Fibroblast of skin of right quadriceps (primary cell): ENCODE measurements at regions not wholly inside any gene's neighbourhood (a gene's known extent, or its start where the extent isn't known, plus 50 kb on each side); places are given as distances from the start of the nearest gene placed in this dataset.
A peak's percentile ranks its signal among the peaks of the same experiment; 100 is the strongest.

Experiments used
- DNase-seq: peaks from one replicate; pipeline ENCODE4 v3.0.0-alpha.2; 2013

DNA sequence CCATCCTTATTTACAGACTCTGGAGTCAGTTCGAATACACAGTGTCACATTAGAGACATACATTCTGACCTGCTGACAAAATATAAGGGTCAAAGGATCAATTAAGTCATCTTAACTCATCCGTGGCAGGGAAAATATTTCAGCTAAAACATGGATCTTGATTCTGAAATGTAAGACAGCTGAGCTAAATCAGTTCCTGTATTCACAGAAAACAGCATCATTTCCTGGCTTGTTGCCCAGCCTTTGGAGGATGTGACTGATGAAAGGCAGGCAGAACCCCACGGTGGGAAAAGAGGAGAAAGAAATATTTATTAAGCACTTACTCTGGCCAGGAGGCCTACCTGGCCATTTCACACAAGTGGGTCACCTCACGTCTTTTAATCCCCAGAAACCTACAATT, 101.9 kb downstream of the GAS2L3 start:
- peak; percentile 39 for DNase-seq

DNA sequence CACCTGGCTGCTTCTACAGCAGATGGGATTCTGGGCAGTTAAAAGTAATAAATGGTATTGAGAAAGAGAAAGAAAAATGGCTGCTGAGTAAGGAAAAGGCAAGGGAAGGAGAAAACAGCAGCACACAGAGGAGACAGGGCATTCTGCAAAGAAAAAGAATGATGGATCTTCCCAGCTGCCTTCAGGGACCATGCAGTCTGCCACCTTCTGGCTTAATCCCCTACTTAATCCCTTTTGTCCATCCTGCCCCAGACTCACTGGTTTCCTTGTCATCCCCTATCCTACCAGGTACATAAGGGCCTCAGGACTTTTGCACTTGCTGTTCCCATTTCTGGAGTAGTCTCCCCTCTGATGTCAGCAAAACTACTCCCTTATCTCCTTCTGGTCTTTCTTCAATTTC, 107.6 kb downstream of the GAS2L3 start:
- no peak for DNase-seq

DNA sequence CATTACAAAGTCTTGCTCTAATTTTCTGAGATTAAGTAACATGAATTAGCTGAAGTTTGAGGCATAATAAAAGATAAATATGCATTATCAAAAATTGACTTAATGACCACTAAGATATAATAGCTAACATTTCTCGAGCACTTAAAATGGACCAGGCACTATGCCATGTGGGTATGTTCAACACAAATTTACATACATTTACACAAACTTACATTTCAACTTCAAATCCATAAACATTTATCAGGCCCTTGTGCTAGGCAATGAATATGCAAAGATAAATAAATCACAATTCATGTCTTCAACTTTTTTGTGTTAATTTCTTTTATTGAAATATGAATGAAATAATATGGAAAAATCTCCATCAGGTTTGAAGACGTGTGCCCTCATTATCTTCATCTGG, 108.7 kb downstream of the GAS2L3 start:
- no peak for DNase-seq

DNA sequence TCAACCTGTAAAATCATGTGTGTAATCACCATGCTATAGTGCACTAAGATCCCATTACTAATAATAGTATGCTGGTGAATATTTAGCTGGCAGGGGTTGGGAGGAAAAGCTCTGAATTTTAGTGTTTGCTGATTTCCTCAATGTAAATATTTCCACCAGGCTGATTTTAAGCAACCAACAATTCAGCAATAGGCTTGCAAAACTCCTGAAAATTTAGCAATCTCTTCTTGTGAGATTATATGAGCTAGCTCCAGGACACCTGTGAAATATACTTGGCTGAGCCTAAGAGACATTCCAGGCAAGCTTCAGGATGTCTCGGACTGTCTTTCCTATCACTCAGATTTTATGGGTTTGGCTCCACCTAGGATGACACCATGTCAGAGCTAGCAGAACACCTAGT, 106.9 kb upstream of the ANO4 start:
- no peak for DNase-seq

DNA sequence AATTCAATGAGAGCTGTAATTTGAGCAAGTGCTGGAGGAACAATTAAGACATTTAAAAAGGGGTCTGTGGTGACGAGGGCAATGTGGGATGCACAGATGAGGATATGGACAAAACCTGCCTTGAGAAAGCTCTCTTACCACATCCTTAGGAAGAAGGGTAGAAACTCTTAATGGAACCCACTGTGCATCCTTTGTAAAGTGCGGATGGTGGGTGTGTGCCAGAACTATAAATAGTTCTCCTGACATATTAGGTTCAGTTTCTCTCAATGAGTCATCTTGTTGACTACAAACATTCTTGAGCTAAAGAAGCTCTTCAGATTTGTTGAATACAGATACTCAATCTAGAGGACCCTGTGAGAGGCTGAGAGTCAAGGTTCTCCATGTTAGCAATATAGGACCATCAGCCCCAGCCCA, 106.1 kb upstream of the ANO4 start:
- no peak for DNase-seq

DNA sequence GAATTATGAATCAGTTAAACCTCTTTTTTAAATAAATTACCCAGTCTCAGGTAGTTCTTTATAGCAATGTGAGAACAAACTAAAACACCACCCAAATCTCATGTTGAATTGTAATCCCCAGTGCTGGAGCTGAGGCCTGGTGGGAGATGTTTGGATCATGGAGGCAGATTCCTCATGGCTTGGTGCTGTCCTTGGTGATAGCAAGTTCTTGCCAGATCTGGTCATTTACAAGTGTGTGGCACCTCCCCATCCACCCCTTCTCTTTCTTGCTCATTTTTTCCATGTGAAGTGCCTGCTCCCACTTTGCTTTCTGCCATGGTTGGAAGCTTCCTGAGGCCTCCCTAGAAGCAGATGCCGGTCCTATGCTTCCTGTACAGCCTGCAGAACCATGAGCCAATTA, 102.1 kb upstream of the ANO4 start:
- DNase-seq, result no peak

DNA sequence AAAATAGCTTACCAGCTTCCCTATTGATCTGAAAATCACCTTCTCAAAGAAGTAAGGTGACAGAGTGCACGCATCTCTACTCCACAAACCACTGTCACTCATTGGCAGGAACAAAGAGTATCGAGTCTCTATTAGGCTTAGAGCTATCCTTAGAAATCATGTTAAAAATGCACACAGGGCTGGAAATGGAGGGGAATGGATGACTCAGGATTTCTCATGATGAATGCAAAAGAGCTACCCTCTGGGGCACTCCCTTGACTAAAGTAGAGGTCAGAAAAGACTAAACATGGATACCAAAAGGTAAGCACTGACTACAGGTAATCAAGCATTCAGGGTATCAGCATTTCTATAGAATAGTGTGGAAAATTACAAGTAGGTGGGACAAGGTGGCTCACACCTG, 96.1 kb upstream of the ANO4 start:
- no peak for DNase-seq

DNA sequence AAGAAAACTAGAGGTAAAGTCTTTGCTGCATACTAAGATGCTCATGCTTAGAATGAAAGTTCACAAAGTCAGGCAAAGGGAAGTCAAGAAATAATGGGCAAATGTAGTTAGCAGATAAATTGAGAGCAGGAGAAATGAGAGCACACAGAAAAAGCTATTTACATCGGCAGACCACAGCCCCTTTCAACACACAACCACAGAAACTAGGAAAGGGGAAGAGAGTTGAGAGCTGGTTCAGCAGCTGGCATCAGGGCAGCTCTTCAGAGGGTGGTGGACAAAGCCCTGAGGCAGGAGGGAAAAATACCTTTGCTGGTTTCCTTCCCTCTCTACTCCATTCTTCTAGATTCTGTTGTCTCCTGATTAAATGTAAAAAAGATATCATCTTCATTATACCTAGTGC, 95.4 kb upstream of the ANO4 start:
- no peak for DNase-seq

DNA sequence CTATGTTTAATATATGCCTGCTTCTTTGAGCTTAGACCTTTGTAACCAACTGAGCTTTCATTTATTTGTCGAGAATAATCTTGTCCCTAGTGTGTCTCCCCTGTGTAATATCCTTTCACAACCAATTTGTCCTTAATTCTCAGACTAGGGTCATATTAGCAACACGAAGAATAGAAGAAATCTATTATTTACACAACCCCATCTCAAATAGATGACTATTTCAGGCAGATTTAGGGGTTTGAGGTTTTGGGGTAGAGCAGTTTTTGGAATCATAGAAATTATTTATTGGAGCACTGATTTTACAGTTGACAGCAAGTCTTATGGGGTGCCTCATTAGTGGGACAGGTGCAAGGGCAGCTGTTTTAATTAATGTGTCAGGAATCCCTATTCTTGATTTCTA, 91.2 kb upstream of the ANO4 start:
- no peak for DNase-seq

DNA sequence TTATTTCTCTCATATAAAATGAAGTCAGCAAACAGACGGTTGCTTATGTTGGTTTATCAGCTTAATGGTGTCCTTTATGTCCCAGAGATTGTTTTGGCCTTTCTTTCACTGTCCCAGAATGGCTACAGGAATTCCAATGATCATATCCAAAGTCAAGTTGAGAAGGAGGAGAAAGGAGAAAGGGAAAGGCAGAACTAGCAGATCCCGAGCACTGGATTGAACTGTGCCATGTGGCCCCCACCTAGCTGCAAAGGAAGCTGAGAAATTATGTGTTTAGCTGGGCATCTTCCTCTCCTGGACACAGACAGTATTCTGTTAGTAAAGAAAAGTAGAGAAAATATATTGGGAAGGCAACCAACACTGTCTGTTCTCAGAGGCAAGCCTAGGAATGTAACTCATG, 90.7 kb upstream of the ANO4 start:
- no peak for DNase-seq

DNA sequence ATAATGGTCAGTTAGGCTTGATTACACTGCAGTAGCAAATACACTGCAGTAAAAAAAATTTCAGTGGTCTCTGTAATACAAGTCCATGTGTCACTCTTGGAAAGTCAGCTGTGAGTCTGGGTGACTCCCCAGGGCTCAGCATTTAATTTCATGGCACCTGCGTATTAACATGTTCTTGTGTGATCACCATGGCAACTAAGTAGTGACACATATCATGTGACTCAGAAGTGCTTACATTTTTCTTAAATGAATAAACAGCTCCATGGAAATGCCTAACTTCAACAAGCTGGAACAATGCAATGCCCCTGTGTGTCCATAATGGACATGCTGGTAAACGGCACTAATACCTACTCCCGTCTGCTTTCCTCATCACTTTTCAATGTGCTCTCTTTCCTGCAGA, 88.5 kb upstream of the ANO4 start:
- peak; percentile 37 for DNase-seq

DNA sequence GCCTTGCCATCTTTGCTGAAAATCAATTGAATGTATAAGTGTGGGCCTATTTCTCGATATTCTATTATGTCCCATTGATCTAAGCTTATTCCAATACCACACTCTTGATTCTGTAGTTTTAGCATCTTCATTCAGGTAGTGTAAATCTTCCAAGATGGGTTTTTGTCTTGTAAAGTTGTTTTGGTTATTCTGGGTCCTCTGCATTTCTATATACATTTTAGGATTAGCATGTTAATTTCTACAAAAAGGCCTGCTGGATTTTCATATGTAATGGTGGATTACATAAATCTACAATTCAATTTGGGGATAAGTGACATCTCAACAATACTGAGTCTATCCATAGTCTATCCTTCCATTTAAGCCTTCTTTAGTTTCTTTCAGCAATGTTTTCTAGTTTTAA, 86.0 kb upstream of the ANO4 start:
- no peak for DNase-seq

DNA sequence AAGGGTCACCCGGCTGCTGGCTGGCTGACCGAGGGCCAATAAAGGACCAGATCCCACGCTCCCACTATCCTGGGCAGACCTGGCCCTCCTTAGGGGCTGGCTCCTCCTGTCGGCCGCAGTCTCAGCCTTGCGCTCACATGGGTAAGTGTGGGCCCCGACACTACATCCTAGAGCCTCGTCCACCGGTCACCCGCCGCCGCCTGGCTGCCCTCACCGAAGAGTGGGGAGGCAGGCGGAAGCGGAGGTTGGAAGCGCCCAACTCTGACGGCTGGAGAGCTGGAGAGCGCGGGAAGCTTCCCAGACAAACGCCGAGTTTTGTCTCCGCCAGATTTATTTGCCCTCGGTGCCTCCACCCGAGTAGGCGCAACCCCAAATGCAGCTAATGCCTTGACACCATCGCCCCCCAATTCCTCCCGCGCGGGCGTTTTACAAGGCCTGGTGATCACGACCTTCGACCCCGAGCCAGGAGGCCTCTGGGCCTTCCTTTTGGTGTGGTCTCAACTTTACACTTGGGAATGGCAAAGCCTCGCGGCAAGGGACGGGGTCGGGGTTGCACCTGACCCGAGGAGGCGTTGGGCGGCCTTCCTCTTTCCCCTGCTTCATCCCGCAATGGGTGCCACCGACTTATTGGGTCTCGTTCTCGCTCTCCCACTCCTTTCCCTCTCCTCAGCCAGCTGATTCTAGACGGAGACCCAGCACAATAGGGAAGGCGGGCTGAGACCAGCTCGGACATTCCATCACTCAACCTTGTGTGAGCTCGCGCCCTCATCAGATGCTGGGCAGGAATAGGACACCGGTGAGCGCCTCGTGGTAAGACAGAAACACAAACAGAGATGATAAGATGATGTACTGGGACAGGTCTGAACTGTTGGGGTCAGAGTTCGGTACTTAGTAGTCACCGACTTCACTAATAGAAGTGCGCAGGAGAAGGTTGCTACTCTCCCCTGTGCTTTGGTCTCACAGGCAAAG, 78.3 kb upstream of the ANO4 start:
- no peak for DNase-seq

DNA sequence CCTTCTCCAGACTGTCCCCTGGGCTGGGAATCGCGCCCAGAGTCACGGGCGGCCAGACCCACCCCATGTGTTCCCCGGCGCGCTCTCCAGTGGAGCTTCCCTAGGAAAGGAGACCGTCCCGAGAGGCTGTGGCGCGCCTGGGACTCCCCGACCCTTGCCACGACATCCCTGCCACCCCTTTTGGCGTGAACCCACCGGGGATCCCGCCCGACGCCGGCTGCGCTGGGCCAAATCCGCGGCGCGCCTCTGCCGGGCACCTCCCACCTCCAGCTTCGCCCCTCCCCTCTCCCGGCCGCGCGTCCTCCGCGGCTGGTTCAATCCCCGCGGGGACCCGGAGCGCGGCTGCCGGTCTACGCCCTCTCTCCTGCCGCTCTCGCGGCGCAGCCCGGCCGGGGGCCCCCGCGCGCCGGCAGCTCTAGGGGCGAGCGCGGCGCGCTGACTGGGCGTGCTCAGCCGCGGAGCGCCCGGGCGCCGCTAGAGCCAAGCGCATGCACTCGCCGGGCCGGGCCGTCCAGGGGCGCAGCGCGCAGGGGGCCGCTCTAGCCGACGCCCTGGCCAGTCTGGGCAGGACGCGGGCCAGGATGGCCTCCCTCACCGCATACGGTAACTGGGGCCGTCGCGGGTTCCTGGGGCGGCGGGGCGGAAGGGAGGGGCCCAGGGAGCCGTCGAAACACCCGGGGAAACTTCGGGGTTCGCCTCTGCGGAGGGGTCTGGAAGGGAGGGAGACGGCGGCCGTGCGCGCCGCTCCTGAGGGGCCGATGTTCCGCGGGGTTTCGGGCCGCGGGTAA, 77.4 kb upstream of the ANO4 start:
- DNase-seq, result no peak

DNA sequence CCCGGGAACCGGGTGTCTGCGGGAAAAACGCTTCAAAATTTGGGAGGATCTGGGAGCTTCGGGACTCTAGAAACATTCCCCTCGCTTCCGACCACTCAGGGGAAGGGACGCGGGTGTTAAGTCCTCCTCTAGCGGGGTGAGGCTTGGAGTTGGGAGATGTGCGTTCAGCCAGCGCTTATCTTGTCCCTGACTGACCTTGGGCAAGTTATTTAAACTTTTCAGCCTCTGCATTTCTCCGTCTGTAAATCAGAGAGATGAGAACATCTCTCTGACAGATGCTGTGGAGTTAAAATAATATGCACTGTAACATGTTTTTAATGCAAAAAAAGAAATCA, 76.9 kb upstream of the ANO4 start:
- DNase-seq, result no peak

DNA sequence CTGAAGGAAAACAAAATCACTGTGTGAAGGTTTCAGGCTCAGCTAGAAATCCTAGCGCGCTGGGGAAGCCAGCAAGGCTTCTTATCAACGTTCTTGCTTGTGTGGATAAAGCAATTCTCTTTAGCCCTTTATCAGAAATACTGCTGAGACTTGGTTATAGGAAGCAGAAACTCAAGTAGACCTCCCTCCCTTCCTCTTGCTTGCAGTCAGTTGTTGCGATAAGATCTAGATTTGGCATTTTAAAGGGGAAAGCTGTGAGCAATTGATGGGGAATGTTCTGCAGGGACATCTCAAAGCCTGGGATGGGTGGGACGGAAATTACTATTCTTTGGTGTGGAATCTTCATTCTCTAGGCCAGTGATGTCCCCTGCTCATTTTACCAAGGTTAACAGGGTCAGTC, 76.4 kb upstream of the ANO4 start:
- peak; percentile 34 for DNase-seq

DNA sequence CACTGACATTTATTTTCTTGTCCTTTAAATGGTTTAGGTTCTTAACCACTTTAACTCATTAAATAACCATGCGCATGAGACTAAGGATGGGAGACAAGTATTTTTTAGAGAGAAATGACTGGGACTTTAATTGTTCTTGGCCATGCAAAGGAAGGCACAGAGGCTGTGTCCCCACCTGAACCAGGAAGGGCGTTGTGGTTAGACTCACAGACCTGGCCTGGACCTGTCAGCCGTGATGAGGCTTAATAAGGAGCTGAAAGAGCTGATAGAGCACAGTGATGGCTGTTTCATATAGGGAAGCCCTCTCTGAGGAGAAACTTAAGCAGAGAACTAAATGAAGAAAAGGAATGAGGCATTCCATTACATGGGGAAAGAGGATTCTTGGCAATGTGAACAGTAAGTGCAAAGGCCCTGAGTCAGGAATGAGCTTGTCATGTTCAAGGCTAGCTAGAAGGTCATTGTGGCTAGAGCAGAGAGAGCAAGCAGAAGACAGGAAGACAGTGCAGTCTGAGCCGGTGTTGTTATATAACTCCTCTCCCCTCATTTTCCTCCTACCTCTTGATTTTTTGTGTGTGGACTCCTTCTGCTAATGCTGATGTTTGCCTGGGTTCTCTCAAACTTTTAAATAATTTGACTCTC, 74.4 kb upstream of the ANO4 start:
- no peak for DNase-seq

DNA sequence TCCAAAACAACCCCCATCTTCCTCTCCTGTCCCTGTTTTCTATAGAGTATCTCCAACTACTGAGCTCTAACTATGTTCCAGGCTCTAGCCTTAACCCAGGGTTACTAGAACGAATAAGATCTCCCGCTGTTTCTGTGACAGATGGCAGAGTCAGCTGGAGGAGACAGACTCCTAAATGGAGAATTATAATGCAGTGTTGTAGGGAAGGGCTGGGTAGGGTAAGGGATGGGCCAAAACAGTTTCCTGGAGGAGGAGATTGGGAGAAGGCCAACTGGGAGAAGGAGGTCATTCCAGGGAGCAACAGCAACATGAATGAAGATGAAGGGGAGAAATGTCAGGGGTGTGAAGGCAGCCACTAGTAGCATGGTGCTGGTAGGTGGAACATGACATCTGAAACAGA, 73.4 kb upstream of the ANO4 start:
- no peak for DNase-seq

DNA sequence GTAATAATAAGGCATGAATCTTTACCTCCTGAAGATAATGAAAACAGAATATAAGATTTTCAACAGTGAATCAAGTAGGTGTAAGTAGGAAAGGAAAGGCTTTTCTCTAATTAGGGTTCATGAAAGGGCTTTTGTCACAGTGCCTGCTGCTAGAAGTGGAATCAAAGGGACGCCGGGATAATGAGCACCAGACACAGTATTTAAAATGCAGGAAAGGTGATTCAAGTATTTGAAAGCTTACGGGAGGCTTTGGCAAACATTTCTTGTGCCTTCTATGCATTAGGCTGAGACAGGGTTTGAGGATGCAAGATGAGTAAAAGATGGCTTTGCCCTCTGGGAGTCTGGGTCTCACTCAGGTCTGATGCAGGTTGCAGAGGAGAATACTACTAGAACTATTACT, 70.5 kb upstream of the ANO4 start:
- no peak for DNase-seq

DNA sequence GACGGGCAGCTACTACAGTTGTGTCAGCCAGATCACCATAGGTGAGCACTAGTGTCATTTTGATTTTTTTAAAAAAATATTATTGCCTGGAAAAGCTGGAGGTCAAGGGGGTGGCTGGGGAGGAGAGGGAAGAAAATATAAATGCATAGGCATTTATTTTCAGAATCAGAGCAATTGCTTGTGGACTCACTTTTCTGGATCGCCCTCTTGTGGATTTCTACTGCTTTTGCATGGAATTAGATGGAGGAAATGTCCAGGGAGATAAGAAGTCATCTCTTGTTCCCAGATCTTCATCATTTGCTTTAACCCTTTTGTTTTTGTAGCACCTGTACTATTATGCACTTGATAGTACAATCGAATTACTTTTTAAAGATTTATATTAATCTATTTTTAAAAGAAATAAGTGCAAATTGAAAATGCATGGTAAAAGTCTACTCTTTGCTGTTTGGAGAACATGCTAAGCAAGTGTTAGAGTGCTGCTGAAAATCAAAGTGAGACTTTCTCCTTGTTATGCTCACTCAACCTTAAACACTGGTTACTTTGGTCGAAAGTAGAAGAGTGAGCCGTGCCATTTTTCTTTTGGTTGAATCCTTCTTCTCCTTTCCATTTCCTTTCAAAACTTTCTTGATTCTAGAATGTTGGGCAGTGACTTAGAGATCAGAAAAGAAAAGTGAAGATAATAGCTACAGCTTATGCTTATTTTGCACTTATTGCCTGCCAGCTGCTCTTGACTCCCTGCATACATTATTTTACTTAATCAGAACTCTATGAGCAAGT, 60.6 kb upstream of the ANO4 start:
- DNase-seq, result no peak

DNA sequence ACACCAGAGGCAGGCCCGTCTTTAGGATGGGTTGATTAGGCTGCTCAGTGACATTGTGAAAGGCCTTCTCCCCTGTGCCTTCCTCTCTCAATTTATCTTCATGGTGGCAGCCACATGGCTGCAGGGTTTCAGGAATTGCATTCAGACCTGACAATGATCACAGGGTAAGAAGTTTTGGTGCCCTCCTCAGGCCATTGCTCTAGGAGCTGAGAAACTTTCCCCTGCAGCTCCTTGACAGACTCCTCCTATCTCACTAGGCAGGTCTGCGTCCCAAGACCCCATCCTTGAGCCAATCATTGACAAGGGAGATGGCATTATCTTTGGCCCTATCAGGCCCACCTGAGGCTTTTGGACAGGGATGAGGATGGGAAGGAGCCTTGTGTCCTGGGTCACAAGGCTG, 57.4 kb upstream of the ANO4 start:
- DNase-seq, result no peak

DNA sequence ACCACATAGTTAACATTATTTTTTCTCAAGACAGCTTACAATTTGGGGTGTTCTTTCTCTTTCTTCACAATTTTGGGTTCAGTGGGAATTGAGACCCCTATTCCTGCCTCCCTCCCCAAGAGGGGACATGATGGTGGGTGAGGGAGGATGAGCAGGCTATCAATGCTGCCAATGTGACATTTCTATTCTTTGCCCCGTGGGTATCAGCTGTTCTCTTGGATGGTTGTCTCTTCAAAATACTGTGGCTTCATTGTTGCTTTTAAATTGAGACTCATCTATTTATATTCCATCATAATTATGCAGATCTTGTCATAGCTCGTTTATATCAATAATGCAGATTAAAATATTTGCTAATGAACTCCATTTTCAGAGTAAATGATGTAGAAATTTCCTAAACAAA, 56.5 kb upstream of the ANO4 start:
- no peak for DNase-seq

DNA sequence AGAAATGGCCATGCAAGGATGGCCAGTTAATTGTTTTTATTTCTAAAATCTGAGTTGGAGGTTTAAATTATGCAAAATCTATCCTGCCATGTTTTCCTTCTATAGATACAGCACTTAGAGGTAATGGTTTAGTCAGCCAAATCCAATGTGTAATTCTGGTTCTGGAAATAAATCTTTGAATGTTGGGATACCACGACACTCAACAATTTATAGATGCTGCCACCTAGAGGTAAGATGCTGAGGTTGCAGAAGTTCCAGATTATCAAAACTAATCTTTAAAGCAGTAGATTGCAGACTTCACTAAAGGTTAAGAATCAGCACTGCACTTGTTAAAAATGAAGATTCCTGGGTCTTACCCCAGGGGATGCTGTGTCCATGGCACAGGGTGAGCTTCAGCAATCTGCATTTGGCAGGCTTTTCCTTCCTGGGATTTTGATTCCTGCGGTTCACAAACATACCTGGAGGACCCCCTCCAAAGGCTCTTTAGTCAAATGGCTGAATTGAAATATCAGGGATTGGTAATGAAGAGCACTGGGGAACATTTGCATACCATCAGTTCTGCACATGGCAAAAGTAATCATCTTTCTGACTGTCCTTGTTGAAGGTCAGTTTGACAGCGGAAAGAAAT, 53.4 kb upstream of the ANO4 start:
- peak; percentile 22 for DNase-seq
